K562 (cell line): ENCODE measurements at regions not wholly inside any gene's neighbourhood (a gene's known extent, or its start where the extent isn't known, plus 50 kb on each side); places are given as distances from the start of the nearest gene placed in this dataset.

Experiments used
- ATAC-seq: fragments of 200-7000 bp; cut with Tn5 transposase; 3 replicates; pipeline ENCODE4 v1.9.1; 2020; ENCODE audit warnings: moderate library complexity
- BruUV-seq: library from RNA; stranded (reverse); fragments of 400-500 nt; replicated peaks from 2 replicates; lab custom pipeline; 2021; lab: Mats Ljungman, UMichigan
- CTCF ChIA-PET: fragments of 300-600 bp; formaldehyde crosslinking; extraction: SDS; loops from one replicate; lab custom pipeline; 2021; ENCODE audit warnings: low intra/inter-chr PET ratio; lab: Yijun Ruan, JAX
- POLR2A ChIA-PET: fragments of 300-600, 350-650 bp; sonication (Branson Sonifier 250); formaldehyde crosslinking; extraction: SDS; loops from one replicate; lab custom pipeline; 2021; ENCODE audit warnings: antibody characterized with exemption, inconsistent platforms; lab: Yijun Ruan, JAX
- DNase-seq, 4 experiments: peaks; one replicate each; pipeline versions ENCODE4 v3.0.0 to v3.0.0-alpha.2; 2011 to 2018; ENCODE audit warnings: low spot score in 3 of 4, mixed read lengths in 3 of 4; ENCODE audit errors: extremely low read depth in 1 of 4
- FAIRE-seq: peaks from 2 replicates; lab custom pipeline; 2011; peaks lifted over from hg19 to GRCh38; lab: Jason Lieb, UNC
- H2AFZ ChIP-seq: 2 replicates; pipeline ENCODE4 v1.6.0; 2011; ENCODE audit warnings: low read depth, low read length, control low read depth, inconsistent platforms
- H3K27ac ChIP-seq: fragments of 200-600 bp; 3 replicates; pipeline ENCODE4 v1.8.0; 2011; ENCODE audit warnings: low read depth, mild to moderate bottlenecking, control low read depth, inconsistent platforms, low read length, moderate library complexity, mixed read lengths; ENCODE audit errors: extremely low read depth
- H3K27me3 ChIP-seq, 2 experiments: fragments of 300-600 bp in 1 of 2; 2 replicates in 1 of 2; 3 replicates in 1 of 2; pipeline versions ENCODE4 v1.6.0 to v1.8.0; 2011; ENCODE audit warnings: inconsistent platforms in 2 of 2, low read length in 2 of 2, mild to moderate bottlenecking in 1 of 2, mixed read lengths in 1 of 2, moderate library complexity in 1 of 2; ENCODE audit not compliant: control insufficient read depth in 2 of 2, insufficient read depth in 2 of 2
- H3K36me3 ChIP-seq: fragments of 300-600 bp; 3 replicates; pipeline ENCODE4 v1.8.0; 2011; ENCODE audit warnings: mild to moderate bottlenecking, low read length, inconsistent platforms; ENCODE audit not compliant: control insufficient read depth, insufficient read depth
- H3K4me1 ChIP-seq, 2 experiments: fragments of 200-600 bp in 1 of 2; replicated peaks in 1 of 2; 2 replicates in 1 of 2; 3 replicates in 1 of 2; pipeline versions ENCODE4 v1.5.1 to v1.8.0; 2011; ENCODE audit warnings: inconsistent platforms in 2 of 2, low read length in 2 of 2, mild to moderate bottlenecking in 1 of 2, mixed read lengths in 1 of 2, moderate library complexity in 1 of 2; ENCODE audit not compliant: control insufficient read depth in 2 of 2, insufficient read depth in 2 of 2
- H3K4me2 ChIP-seq: 2 replicates; pipeline ENCODE4 v1.6.1; 2011; ENCODE audit warnings: low read length, control low read depth, inconsistent platforms, mixed read lengths; ENCODE audit not compliant: insufficient read depth
- H3K4me3 ChIP-seq: fragments of 200-600 bp; sonication (generic), shearing (Covaris generic); 2 replicates; pipeline ENCODE4 v1.5.1; 2016; ENCODE audit warnings: control low read depth, inconsistent platforms
- H3K79me2 ChIP-seq: fragments of 200-600 bp; 3 replicates; pipeline ENCODE4 v1.8.0; 2011; ENCODE audit warnings: low read length, inconsistent platforms; ENCODE audit not compliant: control insufficient read depth, insufficient read depth
- H3K9ac ChIP-seq, 2 experiments: 2 replicates each; pipeline versions ENCODE4 v1.6.0 to v1.6.1; 2011; ENCODE audit warnings: low read depth in 2 of 2, low read length in 2 of 2, control low read depth in 1 of 2, inconsistent platforms in 1 of 2, mild to moderate bottlenecking in 1 of 2, mixed read lengths in 1 of 2; ENCODE audit not compliant: insufficient read depth in 1 of 2
- H3K9me1 ChIP-seq: one replicate; pipeline ENCODE4 v1.6.0; 2011; ENCODE audit warnings: inconsistent platforms, mild to moderate bottlenecking, low read length, moderate library complexity; ENCODE audit not compliant: control insufficient read depth, insufficient read depth
- H3K9me3 ChIP-seq: replicated peaks from 2 replicates; pipeline ENCODE4 v1.5.1; 2011; ENCODE audit warnings: low read depth, low read length, inconsistent platforms; ENCODE audit not compliant: control insufficient read depth, insufficient read depth
- H4K20me1 ChIP-seq: replicated peaks from 2 replicates; pipeline ENCODE4 v1.6.1; 2011; ENCODE audit warnings: low read length, inconsistent platforms, mixed read lengths; ENCODE audit not compliant: control insufficient read depth, insufficient read depth
- ELK3 ChIP-seq: fragments of 450-650 bp; formaldehyde crosslinking; IDR thresholded peaks from 2 replicates; pipeline ENCODE4 v1.4.0; 2020; ENCODE audit warnings: mild to moderate bottlenecking
- HMBOX1 ChIP-seq: sonication (generic); IDR thresholded peaks from 2 replicates; pipeline ENCODE4 v1.6.1; 2016
- ZNF507 ChIP-seq: conservative IDR thresholded peaks from 2 replicates; pipeline ENCODE4 v1.6.1; 2017; ENCODE audit warnings: missing genetic modification characterization, missing compliant biosample characterization
- WGBS: fragments of 100-300 bp; shearing (Covaris generic); methylation state at CpG from one replicate; pipeline ENCODE4 v1.1.6; 2016; ENCODE audit warnings: low coverage, mixed read lengths; ENCODE audit not compliant: insufficient coverage; ENCODE audit errors: missing lambda C conversion rate; 5-methylcytosine and 5-hydroxymethylcytosine counted together
- in situ Hi-C: fragments of 300-500 bp; cut with MboI; formaldehyde crosslinking; loops from 4 replicates; pipeline ENCODE4 v1.15.0; 2018; ENCODE audit warnings: inconsistent platforms, mixed read lengths
- intact Hi-C: fragments of 100-400 bp; cut with micrococcal nuclease; formaldehyde crosslinking; loops from 2 replicates; pipeline ENCODE4 v1.14.2; 2022

- TF ChIP-seq ELK3: no peak
Observed at GRCh38 chr6:92708945-92709344, 710.4 kb downstream of the EPHA7 start (continued).

GRCh38 chr6:92708270-92708669 lies 711.1 kb downstream of the EPHA7 start:
- ATAC-seq (no peak), FAIRE-seq (no peak), DNase-seq (no peak)
- H3K79me2 ChIP-seq: no peaks in the 10 kb centered on the region
- ChIA-PET CTCF (no interaction called here), POLR2A (no interaction called here)
- no peak overlapping the region for H3K9ac ChIP-seq
- H3K4me3 ChIP-seq: no peak overlapping the region
- WGBS: 0% methylated on average over 1 of the region's 1 CpG
- H3K4me1 ChIP-seq: no peaks in the 10 kb centered on the region
- TF ChIP-seq HMBOX1 (no peak), ZNF507 (tag) (no peak)
- H3K27ac ChIP-seq: no peak overlapping the region
- H3K27me3 ChIP-seq: no peaks in the 10 kb centered on the region
- BruUV-seq: no TSS peak
- H3K9me3 ChIP-seq: no peaks in the 10 kb centered on the region
- no peaks in the 10 kb centered on the region for H3K36me3 ChIP-seq
- no peaks in the 10 kb centered on the region for H4K20me1 ChIP-seq
- H2AFZ ChIP-seq: no peak overlapping the region
- in situ Hi-C loops: no loop called here
- no peak overlapping the region for H3K4me2 ChIP-seq
- intact Hi-C loops: no loop called here
- no peaks in the 10 kb centered on the region for H3K9me1 ChIP-seq
